ENCODE measurements at regions not wholly inside any gene's neighbourhood (a gene's known extent, or its start where the extent isn't known, plus 50 kb on each side); places are given as distances from the start of the nearest gene placed in this dataset.

- intact Hi-C loops (cut with DNase I, micrococcal nuclease): no loop called here
- no peaks in the 10 kb centered on the region for H3K9me3 Mint-ChIP-seq
- no peak for DNase-seq
- Histone ChIP-seq H3K9me3 (ENCODE audit: control insufficient read depth in 1 of 2, insufficient read depth in 1 of 2, low read length in 2 of 2) (no peaks in the 10 kb centered on the region), H3K27ac (ENCODE audit: low read depth in 1 of 2, low read length in 2 of 2) (no peak overlapping the region), H3K4me3 (ENCODE audit: low read length) (no peak overlapping the region), H3K36me3 (ENCODE audit: insufficient read depth, low read length) (no peaks in the 10 kb centered on the region), H3K27me3 (ENCODE audit: control insufficient read depth in 1 of 2, insufficient read depth in 2 of 2, low read length in 2 of 2) (no peaks in the 10 kb centered on the region), H3K4me1 (ENCODE audit: insufficient read depth, low read length) (no peaks in the 10 kb centered on the region)
- ATAC-seq (ENCODE audit: poor library complexity): no peak
- POLR2A ChIA-PET: no interaction called here
- CTCF ChIA-PET: no interaction called here
- H3K4me1 Mint-ChIP-seq (ENCODE audit: low read depth): no peaks in the 10 kb centered on the region
- TF ChIP-seq CTCF (IDR thresholded peaks at IDR 0.05): no peak
- H3K4me3 Mint-ChIP-seq: no peak overlapping the region
- H3K27me3 Mint-ChIP-seq: no peaks in the 10 kb centered on the region
- H3K27ac Mint-ChIP-seq: no peak overlapping the region
- H3K36me3 Mint-ChIP-seq (ENCODE audit: low read depth): no peaks in the 10 kb centered on the region
Measured at GRCh38 chr2:2843969-2844548, 513.0 kb upstream of the MYT1L start.

- ChIA-PET CTCF (no interaction called here), POLR2A (no interaction called here)
- Histone ChIP-seq H3K27ac (ENCODE audit: low read depth in 1 of 2, low read length in 2 of 2) (no peak overlapping the region), H3K27me3 (ENCODE audit: control insufficient read depth in 1 of 2, insufficient read depth in 2 of 2, low read length in 2 of 2) (no peaks in the 10 kb centered on the region), H3K36me3 (ENCODE audit: insufficient read depth, low read length) (no peaks in the 10 kb centered on the region), H3K4me1 (ENCODE audit: insufficient read depth, low read length) (no peaks in the 10 kb centered on the region), H3K9me3 (ENCODE audit: control insufficient read depth in 1 of 2, insufficient read depth in 1 of 2, low read length in 2 of 2) (peaks cover 0 to 7% of the 10 kb centered on the region in 2 experiments), H3K4me3 (ENCODE audit: low read length) (no peak overlapping the region)
- H3K9me3 Mint-ChIP-seq: no peaks in the 10 kb centered on the region
- no peak for TF ChIP-seq CTCF (IDR thresholded peaks at IDR 0.05)
- intact Hi-C loops (cut with DNase I, micrococcal nuclease): no loop called here
- no peaks in the 10 kb centered on the region for H3K27me3 Mint-ChIP-seq
- DNase-seq (no peak), ATAC-seq (ENCODE audit: poor library complexity) (no peak)
- no peaks in the 10 kb centered on the region for H3K4me1 Mint-ChIP-seq (ENCODE audit: low read depth)
- no peak overlapping the region for H3K27ac Mint-ChIP-seq
- no peaks in the 10 kb centered on the region for H3K36me3 Mint-ChIP-seq (ENCODE audit: low read depth)
- no peak overlapping the region for H3K4me3 Mint-ChIP-seq
Measured at GRCh38 chr2:2842466-2842865, 511.4 kb upstream of the MYT1L start.

DNA sequence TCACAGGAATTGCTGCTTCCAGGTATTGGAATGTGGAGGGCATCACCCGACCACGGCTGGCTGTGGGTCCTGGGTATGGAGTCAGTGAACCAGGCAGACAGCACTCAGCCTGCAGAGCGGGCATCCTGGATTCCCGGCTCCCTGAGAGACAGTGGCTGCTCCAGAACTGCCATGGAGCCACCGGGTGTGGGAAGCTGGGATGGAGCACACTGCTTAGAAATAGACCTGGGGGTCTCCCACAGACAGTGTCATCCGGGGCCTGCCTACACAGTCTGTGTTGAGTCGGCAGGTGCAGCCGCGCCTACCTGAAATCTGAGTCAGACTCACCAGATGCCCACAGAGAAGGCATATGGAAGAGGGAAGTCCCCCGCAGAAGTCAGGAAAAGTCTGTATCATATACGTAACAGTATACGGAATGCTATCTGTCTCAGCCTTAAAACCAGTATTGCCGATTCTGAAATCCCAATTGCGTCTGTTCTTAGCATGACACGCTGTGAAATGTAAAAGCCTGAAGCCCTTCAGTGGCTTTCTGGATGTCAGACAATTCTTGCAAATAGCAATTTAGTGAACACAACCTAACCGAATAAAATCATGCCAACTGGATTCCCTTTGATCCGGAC, 509.7 kb upstream of the MYT1L start:
- intact Hi-C loops (cut with DNase I, micrococcal nuclease): no loop called here
- POLR2A ChIA-PET: no interaction called here

More for the DNA sequence above, 509.7 kb upstream of the MYT1L start:
- DNase-seq (no peak), ATAC-seq (ENCODE audit: poor library complexity) (no peak)
- Mint-ChIP-seq H3K27me3 (no peaks in the 10 kb centered on the region), H3K9me3 (peaks cover 3% of the 10 kb centered on the region), H3K4me3 (no peak overlapping the region), H3K4me1 (ENCODE audit: low read depth) (no peaks in the 10 kb centered on the region), H3K27ac (no peak overlapping the region), H3K36me3 (ENCODE audit: low read depth) (no peaks in the 10 kb centered on the region)
- no peaks in the 10 kb centered on the region for H3K4me1 ChIP-seq (ENCODE audit: insufficient read depth, low read length)
- H3K4me3 ChIP-seq (ENCODE audit: low read length): no peak overlapping the region
- no peak overlapping the region for H3K27ac ChIP-seq (ENCODE audit: low read depth in 1 of 2, low read length in 2 of 2)
- CTCF ChIA-PET: no interaction called here
- no peak for TF ChIP-seq CTCF (IDR thresholded peaks at IDR 0.05)
- H3K36me3 ChIP-seq (ENCODE audit: insufficient read depth, low read length): no peaks in the 10 kb centered on the region
- no peaks in the 10 kb centered on the region for H3K27me3 ChIP-seq (ENCODE audit: control insufficient read depth in 1 of 2, insufficient read depth in 2 of 2, low read length in 2 of 2)
- peaks cover 0 to 7% of the 10 kb centered on the region in 2 experiments for H3K9me3 ChIP-seq (ENCODE audit: control insufficient read depth in 1 of 2, insufficient read depth in 1 of 2, low read length in 2 of 2)

Data from CD4-positive, alpha-beta T cell (primary cell).